Spleen (tissue), 11 donors: ENCODE measurements at regions not wholly inside any gene's neighbourhood (a gene's known extent, or its start where the extent isn't known, plus 50 kb on each side); places are given as distances from the start of the nearest gene placed in this dataset.

Source experiments
- DNase-seq: peaks from one replicate; pipeline ENCODE4 v3.0.0-alpha.2; 2020
- H3K27ac ChIP-seq, 8 donors: fragments of 200-600 bp; sonication (generic) in 7 of 8; 1 replicate in 4 of 8; 2 replicates in 4 of 8; pipeline versions ENCODE4 v1.5.0 to v1.8.0; 2016 to 2021; ENCODE audit warnings: inconsistent platforms in 4 of 8, mild to moderate bottlenecking in 4 of 8, moderate library complexity in 1 of 8
- H3K27me3 ChIP-seq, 7 donors: fragments of 200-600 bp; sonication (generic) in 6 of 7; replicated peaks in 1 of 7; 1 replicate in 4 of 7; 2 replicates in 3 of 7; pipeline versions ENCODE4 v1.5.0 to v1.8.0; 2016 to 2021; ENCODE audit warnings: inconsistent platforms in 3 of 7, mild to moderate bottlenecking in 1 of 7
- H3K36me3 ChIP-seq, 6 donors: fragments of 200-600 bp; sonication (generic) in 5 of 6; 1 replicate in 4 of 6; 2 replicates in 2 of 6; pipeline versions ENCODE4 v1.5.0 to v1.8.0; 2016 to 2021; ENCODE audit warnings: inconsistent platforms in 2 of 6
- H3K4me1 ChIP-seq, 6 donors: fragments of 200-600 bp; sonication (generic) in 5 of 6; 1 replicate in 3 of 6; 2 replicates in 3 of 6; pipeline versions ENCODE4 v1.5.0 to v1.8.0; 2016 to 2021; ENCODE audit warnings: inconsistent platforms in 3 of 6
- H3K4me3 ChIP-seq, 8 donors: fragments of 200-600 bp; sonication (generic) in 7 of 8; 1 replicate in 4 of 8; 2 replicates in 4 of 8; pipeline versions ENCODE4 v1.5.0 to v1.8.0; 2016 to 2021; ENCODE audit warnings: inconsistent platforms in 4 of 8, mild to moderate bottlenecking in 4 of 8, moderate library complexity in 2 of 8
- H3K9me3 ChIP-seq, 8 donors: fragments of 200-600 bp; sonication (generic) in 7 of 8; 1 replicate in 4 of 8; 2 replicates in 4 of 8; pipeline versions ENCODE4 v1.5.0 to v1.8.0; 2016 to 2021; ENCODE audit warnings: inconsistent platforms in 4 of 8
- CTCF ChIP-seq, 11 experiments: fragments of 200-600 bp in 7 of 11; fragments of 450-650 bp in 4 of 11; sonication (generic) in 4 of 11; IDR thresholded peaks in 8 of 11; conservative IDR thresholded peaks in 3 of 11; 1 replicate in 7 of 11; 2 replicates in 4 of 11; pipeline versions ENCODE4 v1.4.0 to v1.8.0; 2016 to 2021; ENCODE audit warnings: antibody characterized with exemption in 11 of 11, inconsistent platforms in 4 of 11, mild to moderate bottlenecking in 1 of 11
- POLR2A ChIP-seq, 3 donors: fragments of 450-650 bp; IDR thresholded peaks; one replicate each; pipeline ENCODE4 v1.5.1; 2017; ENCODE audit warnings: antibody characterized with exemption in 3 of 3, mild to moderate bottlenecking in 1 of 3
- POLR2AphosphoS5 ChIP-seq, 3 donors: sonication (generic); formaldehyde crosslinking; IDR thresholded peaks; one replicate each; pipeline ENCODE4 v1.5.1; 2017; ENCODE audit warnings: antibody characterized with exemption in 3 of 3
- WGBS, 5 donors: extraction: QIAGEN DNeasy Blood & Tissue Kit in 3 of 5; methylation state at CpG; one replicate each; pipeline versions ENCODE4 v1.1.5 to v1.1.7; 2013 to 2018; 5-methylcytosine and 5-hydroxymethylcytosine counted together
- intact Hi-C: fragments of 100-400 bp; cut with DNase I; formaldehyde crosslinking; loops from one replicate; pipeline ENCODE4 v1.15.0; 2023; ENCODE audit warnings: low total_unique reads
- donor health status: healthy with polysubstance abuse.
- donor health status: DM: no; HTN: no; CAD: no; lungs with moderate emphysema.
- donor health status: DM: no; HTN: no; CAD: no.
- donor health status: Bipolar disorder and iron deficiency.
- donor health status: healthy.
- donor health status: DM: no; HTN: no; CAD: no.
- donor health status: DM: yes; HTN: yes; CAD: no.

- peaks cover 0 to 12% (median 0%) of the 10 kb centered on the region in 7 donors for H3K27me3 ChIP-seq
- peaks cover 0 to 10% (median 0%) of the 10 kb centered on the region in 8 donors for H3K9me3 ChIP-seq
- WGBS, 5 donors = 53 to 100% (median 72%) methylated on average over 1 to 4 of the region's 4 CpGs
- intact Hi-C loops = no loop called here
- no peaks in the 10 kb centered on the region for H3K4me1 ChIP-seq
- H3K27ac ChIP-seq = no peak overlapping the region
- no peak for DNase-seq
- no peak overlapping the region for H3K4me3 ChIP-seq
- no peaks in the 10 kb centered on the region for H3K36me3 ChIP-seq
- TF ChIP-seq POLR2AphosphoS5 (IDR thresholded peaks at IDR 0.05) = no peak
- TF ChIP-seq POLR2A (IDR thresholded peaks at IDR 0.05) = no peak
- no peak for TF ChIP-seq CTCF (IDR thresholded peaks at IDR 0.05 in 8 of 11, conservative IDR thresholded peaks at IDR 0.05 in 3 of 11)
Measured at GRCh38 chrX:40496728-40497127, 84.0 kb upstream of the ATP6AP2 start.

- intact Hi-C loops = no loop called here
- no peaks in the 10 kb centered on the region for H3K36me3 ChIP-seq
- TF ChIP-seq POLR2AphosphoS5 (IDR thresholded peaks at IDR 0.05) = no peak
- TF ChIP-seq POLR2A (IDR thresholded peaks at IDR 0.05) = no peak
- no peak for TF ChIP-seq CTCF (IDR thresholded peaks at IDR 0.05 in 8 of 11, conservative IDR thresholded peaks at IDR 0.05 in 3 of 11)
- 0 to 91% (median 6%) methylated on average over 1 of the region's 1 CpG for WGBS, 5 donors
- no peak overlapping the region for H3K27ac ChIP-seq
- H3K9me3 ChIP-seq = peaks cover 0 to 10% (median 0%) of the 10 kb centered on the region in 8 donors
- H3K27me3 ChIP-seq = peaks cover 0 to 12% (median 0%) of the 10 kb centered on the region in 7 donors
- DNase-seq = no peak
- H3K4me1 ChIP-seq = no peaks in the 10 kb centered on the region
- no peak overlapping the region for H3K4me3 ChIP-seq
Measured at GRCh38 chrX:40495659-40496058, 85.1 kb upstream of the ATP6AP2 start.

DNA sequence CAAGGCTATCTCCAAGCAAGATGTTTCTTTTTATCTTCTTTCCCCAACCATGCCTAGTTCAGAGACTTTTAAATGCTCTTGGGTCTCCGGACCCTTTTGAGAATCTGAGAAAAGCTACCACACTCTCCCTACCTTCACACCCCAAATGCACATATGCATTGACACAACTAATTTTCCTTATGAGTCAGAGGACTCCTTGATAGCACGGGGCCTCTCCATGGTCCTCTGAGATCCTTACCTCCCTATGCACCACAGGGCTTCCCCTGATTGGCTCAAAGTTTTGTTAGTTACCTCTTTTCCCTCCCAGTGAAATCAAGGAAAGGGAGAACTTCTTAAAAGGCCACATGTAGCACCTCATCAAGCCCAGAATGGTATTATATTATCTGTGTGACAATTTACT, 86.8 kb upstream of the ATP6AP2 start:
- TF ChIP-seq POLR2AphosphoS5 (IDR thresholded peaks at IDR 0.05) (no peak), CTCF (IDR thresholded peaks at IDR 0.05 in 8 of 11, conservative IDR thresholded peaks at IDR 0.05 in 3 of 11) (no peak), POLR2A (IDR thresholded peaks at IDR 0.05) (no peak)

DNA sequence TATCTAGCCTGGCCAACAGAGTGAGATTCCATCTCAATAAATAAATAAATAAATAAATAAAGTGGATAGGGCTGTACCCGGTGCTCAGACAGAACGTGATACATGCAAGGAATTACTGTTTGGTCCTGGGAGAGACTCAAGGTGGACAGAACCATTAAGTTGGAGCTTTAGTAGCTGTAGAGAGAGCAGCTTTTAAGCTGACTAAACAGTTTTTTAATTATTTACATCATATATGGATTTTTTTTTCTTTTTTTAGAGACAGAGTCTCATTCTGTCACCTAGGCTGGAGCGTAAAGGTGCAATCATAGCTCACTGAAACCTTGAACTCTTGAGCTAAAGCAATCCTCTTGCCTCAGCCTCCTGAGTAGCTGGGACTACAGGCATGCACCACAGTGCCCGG, 92.5 kb upstream of the ATP6AP2 start:
- DNase-seq = no peak
- Histone ChIP-seq H3K4me3 (no peak overlapping the region), H3K27me3 (no peaks in the 10 kb centered on the region), H3K4me1 (no peaks in the 10 kb centered on the region), H3K36me3 (no peaks in the 10 kb centered on the region), H3K9me3 (peaks cover 0 to 18% (median 0%) of the 10 kb centered on the region in 8 donors), H3K27ac (no peak overlapping the region)
- no peak for TF ChIP-seq CTCF (IDR thresholded peaks at IDR 0.05 in 8 of 11, conservative IDR thresholded peaks at IDR 0.05 in 3 of 11)
- TF ChIP-seq POLR2AphosphoS5 (IDR thresholded peaks at IDR 0.05) = no peak
- TF ChIP-seq POLR2A (IDR thresholded peaks at IDR 0.05) = no peak
- WGBS, 5 donors = 87 to 99% (median 93%) methylated on average over 4 of the region's 4 CpGs
- intact Hi-C loops = no loop called here

More for the DNA sequence above, 86.8 kb upstream of the ATP6AP2 start:
- Histone ChIP-seq H3K27ac (no peak overlapping the region), H3K36me3 (no peaks in the 10 kb centered on the region), H3K4me3 (no peak overlapping the region), H3K27me3 (peaks cover 0 to 6% (median 0%) of the 10 kb centered on the region in 7 donors), H3K9me3 (peaks cover 0 to 10% (median 0%) of the 10 kb centered on the region in 8 donors), H3K4me1 (no peaks in the 10 kb centered on the region)
- DNase-seq = no peak
- intact Hi-C loops = no loop called here
- WGBS, 5 donors = 65 to 90% (median 81%) methylated on average over 2 of the region's 2 CpGs
